Fibroblast of villous mesenchyme (primary cell): ENCODE measurements at regions not wholly inside any gene's neighbourhood (a gene's known extent, or its start where the extent isn't known, plus 50 kb on each side); places are given as distances from the start of the nearest gene placed in this dataset.
"Not testable (repeated sequence)": the region's sequence is repeated elsewhere in the genome, so short reads cannot be mapped to it uniquely, and the experiment has no call there.

Experiments
- DNase-seq: peaks from one replicate; pipeline ENCODE4 v3.0.0-alpha.2; 2010; ENCODE audit warnings: low read depth
- H3K4me3 ChIP-seq: 2 replicates; pipeline ENCODE4 v1.5.1; 2011; ENCODE audit warnings: low read depth, mild to moderate bottlenecking, low read length
- CTCF ChIP-seq: IDR thresholded peaks from 2 replicates; pipeline ENCODE4 v1.5.1; 2012; ENCODE audit warnings: low read depth, mild to moderate bottlenecking, low read length; ENCODE audit not compliant: insufficient read depth

GRCh38 chr6:15170126-15170525 is 75.7 kb upstream of the JARID2 start:
- no peak for DNase-seq
- H3K4me3 ChIP-seq = no peak overlapping the region
- no peak for TF ChIP-seq CTCF

- DNase-seq = no peak
- no peak overlapping the region for H3K4me3 ChIP-seq
- no peak for TF ChIP-seq CTCF
Observed at GRCh38 chr6:15171026-15171425, 74.8 kb upstream of the JARID2 start.

GRCh38 chr6:15176816-15177370 is 69.0 kb upstream of the JARID2 start:
- TF ChIP-seq CTCF = no peak
- no peak for DNase-seq
- H3K4me3 ChIP-seq = no peak overlapping the region

- no peak for DNase-seq
- TF ChIP-seq CTCF = no peak
- no peak overlapping the region for H3K4me3 ChIP-seq
Observed at GRCh38 chr6:15183979-15184378, 61.9 kb upstream of the JARID2 start.

- H3K4me3 ChIP-seq = no peak overlapping the region
- DNase-seq = no peak
- no peak for TF ChIP-seq CTCF
Observed at GRCh38 chr6:15184441-15184861, 61.4 kb upstream of the JARID2 start.

GRCh38 chr6:15185111-15185510 is 60.8 kb upstream of the JARID2 start:
- DNase-seq, H3K4me3 ChIP-seq: not testable (repeated sequence)

GRCh38 chr6:15193451-15193850 is 52.4 kb upstream of the JARID2 start:
- not testable (repeated sequence) for H3K4me3 ChIP-seq, DNase-seq

- no peak overlapping the region for H3K4me3 ChIP-seq
- DNase-seq = no peak
- no peak for TF ChIP-seq CTCF
Observed at GRCh38 chr6:15194453-15194852, 51.4 kb upstream of the JARID2 start.
